IMR-90 (cell line): ENCODE measurements at regions not wholly inside any gene's neighbourhood (a gene's known extent, or its start where the extent isn't known, plus 50 kb on each side); places are given as distances from the start of the nearest gene placed in this dataset.
A peak's percentile ranks its signal among the peaks of the same experiment; 100 is the strongest.

Source experiments
- CHD1 ChIP-seq: IDR thresholded peaks from 2 replicates; pipeline ENCODE4 v1.6.1; 2012; ENCODE audit warnings: low read depth, low read length, improper control_type of control experiment
- MAFK ChIP-seq: IDR thresholded peaks from 2 replicates; pipeline ENCODE4 v1.6.1; 2012; ENCODE audit warnings: low read depth, low read length, improper control_type of control experiment
- NFE2L2 ChIP-seq: fragments of 150-350 bp; IDR thresholded peaks from 2 replicates; pipeline ENCODE4 v1.6.1; 2016; ENCODE audit warnings: low read depth, mild to moderate bottlenecking, low read length
- POLR2A ChIP-seq: IDR thresholded peaks from 2 replicates; pipeline ENCODE4 v1.6.1; 2012; ENCODE audit warnings: mild to moderate bottlenecking, low read depth, low read length
- RAD21 ChIP-seq: IDR thresholded peaks from 2 replicates; pipeline ENCODE4 v1.6.1; 2012; ENCODE audit warnings: low read length, improper control_type of control experiment
- RCOR1 ChIP-seq: IDR thresholded peaks from 2 replicates; pipeline ENCODE4 v1.6.1; 2012; ENCODE audit warnings: mild to moderate bottlenecking, low read length, improper control_type of control experiment; ENCODE audit not compliant: insufficient replicate concordance
- SMC3 ChIP-seq: fragments of 150-350 bp; IDR thresholded peaks from 2 replicates; pipeline ENCODE4 v1.6.1; 2016; ENCODE audit warnings: low read depth, mild to moderate bottlenecking, antibody characterized with exemption, low read length, moderate library complexity
- USF2 ChIP-seq: fragments of 150-350 bp; IDR thresholded peaks from 2 replicates; pipeline ENCODE4 v1.6.1; 2017; ENCODE audit warnings: mild to moderate bottlenecking, antibody characterized with exemption, low read length, low read depth
- TF ChIP-seq, protein P1 (sequence below): conservative IDR thresholded peaks from 2 replicates; pipeline ENCODE4 v1.5.1; 2012; ENCODE audit warnings: mild to moderate bottlenecking, low read depth, low read length, improper control_type of control experiment
- TF ChIP-seq, protein P2 (sequence below): fragments of 150-350 bp; IDR thresholded peaks from 2 replicates; pipeline ENCODE4 v1.6.1; 2016; ENCODE audit warnings: low read depth, mild to moderate bottlenecking, low read length, moderate library complexity, borderline replicate concordance

DNA sequence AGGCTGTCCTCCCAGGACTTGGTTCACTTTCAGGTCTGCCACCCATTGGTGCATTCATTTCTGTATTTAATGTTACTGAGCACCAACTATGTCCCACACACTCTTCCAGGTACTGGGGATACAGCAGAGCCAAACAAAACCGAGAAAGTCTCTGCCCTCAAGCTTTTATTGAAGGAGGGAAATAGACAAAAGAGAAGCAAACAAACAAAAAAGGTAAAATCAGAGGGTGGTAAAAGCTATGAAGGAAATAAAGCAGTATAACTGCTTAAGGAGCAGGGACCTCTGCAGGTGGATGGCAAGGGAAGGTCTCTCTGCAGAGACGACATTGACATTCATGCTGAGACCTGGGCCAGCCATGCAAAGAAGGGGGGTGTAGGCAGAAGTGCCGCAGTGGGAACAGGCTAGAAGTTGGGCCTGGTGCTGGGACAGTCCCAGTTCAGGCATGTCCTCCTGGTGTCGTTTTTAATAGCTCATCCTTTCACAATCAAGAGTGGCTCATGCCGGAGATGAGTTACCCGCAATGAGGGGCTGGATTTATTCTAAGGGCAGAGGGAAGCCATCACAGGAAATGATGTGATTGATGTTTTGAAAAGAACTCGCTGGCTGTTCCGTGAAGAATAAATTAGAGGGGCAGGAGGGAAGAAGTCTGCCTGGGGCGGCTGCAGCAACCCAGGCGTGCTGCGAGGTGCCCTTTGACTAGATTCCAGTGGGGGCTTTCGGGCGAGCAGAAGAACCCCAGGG, 72.8 kb downstream of the IRF2BPL start:
- TF ChIP-seq, protein P1, sequence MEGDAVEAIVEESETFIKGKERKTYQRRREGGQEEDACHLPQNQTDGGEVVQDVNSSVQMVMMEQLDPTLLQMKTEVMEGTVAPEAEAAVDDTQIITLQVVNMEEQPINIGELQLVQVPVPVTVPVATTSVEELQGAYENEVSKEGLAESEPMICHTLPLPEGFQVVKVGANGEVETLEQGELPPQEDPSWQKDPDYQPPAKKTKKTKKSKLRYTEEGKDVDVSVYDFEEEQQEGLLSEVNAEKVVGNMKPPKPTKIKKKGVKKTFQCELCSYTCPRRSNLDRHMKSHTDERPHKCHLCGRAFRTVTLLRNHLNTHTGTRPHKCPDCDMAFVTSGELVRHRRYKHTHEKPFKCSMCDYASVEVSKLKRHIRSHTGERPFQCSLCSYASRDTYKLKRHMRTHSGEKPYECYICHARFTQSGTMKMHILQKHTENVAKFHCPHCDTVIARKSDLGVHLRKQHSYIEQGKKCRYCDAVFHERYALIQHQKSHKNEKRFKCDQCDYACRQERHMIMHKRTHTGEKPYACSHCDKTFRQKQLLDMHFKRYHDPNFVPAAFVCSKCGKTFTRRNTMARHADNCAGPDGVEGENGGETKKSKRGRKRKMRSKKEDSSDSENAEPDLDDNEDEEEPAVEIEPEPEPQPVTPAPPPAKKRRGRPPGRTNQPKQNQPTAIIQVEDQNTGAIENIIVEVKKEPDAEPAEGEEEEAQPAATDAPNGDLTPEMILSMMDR: no peak
- TF ChIP-seq POLR2A (no peak), USF2 (no peak), RCOR1 (no peak), CHD1 (no peak), SMC3 (no peak), RAD21 (peak; percentile 0; the same call in 1 of the 2 replicates), NFE2L2 (no peak), MAFK (no peak)
- TF ChIP-seq, protein P2, sequence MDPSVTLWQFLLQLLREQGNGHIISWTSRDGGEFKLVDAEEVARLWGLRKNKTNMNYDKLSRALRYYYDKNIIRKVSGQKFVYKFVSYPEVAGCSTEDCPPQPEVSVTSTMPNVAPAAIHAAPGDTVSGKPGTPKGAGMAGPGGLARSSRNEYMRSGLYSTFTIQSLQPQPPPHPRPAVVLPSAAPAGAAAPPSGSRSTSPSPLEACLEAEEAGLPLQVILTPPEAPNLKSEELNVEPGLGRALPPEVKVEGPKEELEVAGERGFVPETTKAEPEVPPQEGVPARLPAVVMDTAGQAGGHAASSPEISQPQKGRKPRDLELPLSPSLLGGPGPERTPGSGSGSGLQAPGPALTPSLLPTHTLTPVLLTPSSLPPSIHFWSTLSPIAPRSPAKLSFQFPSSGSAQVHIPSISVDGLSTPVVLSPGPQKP: no peak
